GM21423 (cell line): ENCODE measurements at regions not wholly inside any gene's neighbourhood (a gene's known extent, or its start where the extent isn't known, plus 50 kb on each side); places are given as distances from the start of the nearest gene placed in this dataset.

ENCODE experiments used
- ATAC-seq: cut with Tn5 transposase; IDR thresholded peaks from one replicate; pipeline ENCODE4 v1.9.1; 2021; ENCODE audit warnings: mild to moderate bottlenecking, moderate library complexity; ENCODE audit not compliant: unreplicated experiment

DNA sequence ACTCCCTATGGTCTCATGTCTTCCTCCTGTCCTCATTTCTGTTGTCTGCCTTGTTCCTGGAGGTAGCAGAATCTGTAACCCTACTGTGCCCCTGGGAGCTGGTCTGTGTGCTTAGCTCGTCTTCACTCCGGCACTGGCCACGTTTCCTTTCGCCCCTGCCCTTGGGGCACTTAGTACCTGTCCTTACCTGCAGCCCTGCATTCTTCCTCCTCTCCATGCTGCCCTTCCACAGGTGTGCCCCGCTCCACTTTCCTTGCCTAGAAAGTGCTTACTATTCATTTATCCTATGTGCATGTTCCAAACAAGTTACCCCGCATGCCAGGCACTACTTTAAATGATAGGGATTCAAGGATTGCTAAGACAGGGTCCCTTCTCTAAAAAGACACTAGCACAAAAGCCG is 199.9 kb upstream of the ZMIZ1 start:
- no peak for ATAC-seq

DNA sequence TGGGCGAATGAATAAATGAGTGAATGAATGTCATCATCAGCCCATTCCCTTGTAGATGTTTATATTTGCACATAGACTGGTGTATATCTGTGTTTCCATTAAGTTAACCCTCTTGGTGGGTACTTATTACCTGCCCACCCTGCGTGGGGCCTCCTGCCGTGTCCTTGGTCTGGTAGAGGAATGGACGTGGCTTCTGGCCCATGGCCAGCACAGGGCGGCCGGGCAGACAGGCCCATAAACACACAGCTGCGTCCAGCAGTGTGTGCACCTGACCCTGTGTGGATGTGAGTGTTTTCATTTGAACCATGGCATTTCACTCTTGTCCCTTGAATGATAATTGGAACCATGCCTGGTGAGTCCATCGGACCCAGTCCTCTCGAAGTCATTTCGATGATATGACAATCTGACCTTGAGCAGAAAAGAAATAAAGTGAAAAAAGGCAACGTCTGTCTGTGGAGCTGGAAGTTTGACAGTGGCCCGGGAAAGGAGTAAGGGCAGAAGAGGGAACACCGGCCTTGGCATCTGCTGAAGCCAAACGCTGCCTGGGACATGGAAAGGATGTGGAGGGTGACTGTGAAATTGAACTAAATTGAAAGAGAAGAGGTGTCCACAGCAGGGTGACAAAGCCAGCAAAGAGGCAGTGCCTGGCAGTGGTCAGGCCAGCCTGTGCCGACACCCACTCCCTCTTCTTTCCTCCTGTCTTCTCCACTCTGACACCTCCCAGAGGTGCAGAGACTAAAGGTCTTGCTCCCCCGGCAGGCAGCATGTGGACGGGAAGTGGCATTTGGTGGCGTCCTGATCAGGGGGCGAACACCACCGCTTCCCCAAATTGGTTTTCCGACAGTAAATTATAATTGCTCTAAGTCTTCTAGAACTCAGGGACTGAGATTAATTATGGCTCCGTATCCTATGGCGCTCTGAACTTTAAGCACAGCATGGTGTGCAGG is 199.0 kb upstream of the ZMIZ1 start:
- ATAC-seq: no peak

DNA sequence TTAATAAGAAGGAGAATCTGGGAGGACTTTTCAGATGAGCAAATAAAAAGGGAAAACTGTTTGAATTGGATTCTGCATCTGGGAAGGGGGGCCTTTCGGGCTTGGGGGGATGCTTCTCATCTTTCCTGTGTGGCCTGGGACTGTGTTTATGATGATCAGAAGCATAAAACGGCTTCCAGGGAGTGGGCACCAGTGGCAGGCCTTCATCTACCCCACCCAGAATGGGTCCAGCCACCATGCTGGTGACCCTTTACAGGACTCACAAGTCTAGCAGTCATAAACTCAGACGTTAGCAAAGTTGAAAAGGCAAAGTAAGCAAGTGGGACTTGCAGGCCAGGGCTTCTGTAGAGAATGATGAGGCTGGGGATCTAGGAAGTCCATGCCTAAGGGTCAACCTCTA is 198.3 kb upstream of the ZMIZ1 start:
- no peak for ATAC-seq

DNA sequence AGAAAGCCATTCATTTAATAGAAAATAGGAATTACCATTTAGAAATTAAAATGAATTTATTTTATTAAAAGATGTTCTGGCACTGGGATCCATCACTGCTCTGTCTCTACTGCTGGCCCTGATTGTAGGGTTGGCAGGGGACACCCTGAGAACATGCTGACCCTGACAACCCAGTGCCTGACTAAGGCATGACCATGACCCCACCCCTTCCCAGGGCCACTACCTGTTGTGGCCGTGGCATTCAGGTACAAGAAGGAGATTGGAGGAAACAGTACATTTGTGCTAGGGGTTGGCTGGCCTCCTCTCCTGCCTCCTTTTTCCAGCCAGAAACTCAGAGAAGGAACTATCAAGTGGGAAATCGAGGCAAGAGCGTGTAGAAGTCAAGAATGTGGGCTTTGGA is 197.0 kb upstream of the ZMIZ1 start:
- ATAC-seq: no peak

DNA sequence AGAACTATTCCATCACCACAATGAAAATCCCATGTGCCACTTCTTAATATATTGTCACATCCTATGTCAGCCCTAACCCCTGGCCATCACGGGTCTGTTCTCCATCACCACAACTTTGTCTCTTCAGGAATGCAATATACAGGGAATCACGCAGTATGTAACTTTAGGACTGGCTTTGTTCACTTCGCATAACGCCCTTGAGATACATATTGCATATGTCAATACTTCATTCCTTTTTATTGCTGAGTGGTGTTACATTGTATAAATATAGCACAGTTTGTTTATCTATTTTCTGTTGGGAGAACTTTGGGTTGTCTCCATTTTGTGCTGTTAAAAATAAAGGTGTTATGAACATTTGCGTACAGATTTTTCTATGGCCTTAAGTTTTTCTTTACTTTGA is 195.4 kb upstream of the ZMIZ1 start:
- no peak for ATAC-seq

DNA sequence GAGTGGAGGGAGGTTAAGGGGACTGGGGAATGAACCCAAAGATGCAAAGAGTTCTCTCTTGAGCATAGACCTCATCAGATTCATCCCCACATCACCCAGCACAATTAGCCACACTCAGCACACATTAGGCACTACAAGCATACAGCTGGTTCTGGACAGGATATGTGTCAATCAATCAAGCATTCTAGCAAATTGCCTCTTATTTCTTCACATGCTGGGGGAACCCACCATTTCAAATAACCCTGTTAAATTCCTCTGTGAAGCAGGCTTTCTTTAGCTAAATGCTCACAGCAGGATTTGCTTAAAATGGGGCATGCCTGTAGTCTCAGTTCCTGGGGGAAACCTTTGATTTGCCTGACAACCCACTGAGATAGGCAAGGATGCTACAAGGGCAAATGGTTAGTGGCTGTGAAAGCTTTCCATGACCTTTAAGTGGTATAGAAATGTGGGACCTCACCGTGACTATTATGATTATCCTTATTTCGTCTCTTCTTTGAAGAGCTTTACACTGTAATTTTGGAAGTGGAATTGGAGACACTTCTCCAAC is 193.4 kb upstream of the ZMIZ1 start:
- no peak for ATAC-seq

DNA sequence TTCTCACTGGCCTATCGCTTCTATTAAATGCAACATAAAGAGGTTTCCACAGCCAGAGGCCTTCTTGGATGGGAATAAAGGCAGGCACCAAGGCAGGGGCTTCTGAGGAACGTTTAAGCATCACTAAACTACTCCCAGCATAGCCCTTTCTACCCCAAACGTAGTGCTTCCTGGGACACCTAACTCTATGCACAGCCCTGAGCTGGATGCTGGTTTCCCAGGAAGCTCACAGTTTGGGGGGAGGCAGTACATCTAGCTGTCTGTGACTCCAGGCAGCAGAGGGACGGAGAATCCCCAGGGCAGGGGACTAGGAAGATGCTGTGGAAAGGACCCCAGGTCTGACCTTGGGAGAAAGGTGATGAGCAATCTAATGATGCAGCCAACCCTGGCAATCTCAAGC is 192.8 kb upstream of the ZMIZ1 start:
- ATAC-seq: no peak

DNA sequence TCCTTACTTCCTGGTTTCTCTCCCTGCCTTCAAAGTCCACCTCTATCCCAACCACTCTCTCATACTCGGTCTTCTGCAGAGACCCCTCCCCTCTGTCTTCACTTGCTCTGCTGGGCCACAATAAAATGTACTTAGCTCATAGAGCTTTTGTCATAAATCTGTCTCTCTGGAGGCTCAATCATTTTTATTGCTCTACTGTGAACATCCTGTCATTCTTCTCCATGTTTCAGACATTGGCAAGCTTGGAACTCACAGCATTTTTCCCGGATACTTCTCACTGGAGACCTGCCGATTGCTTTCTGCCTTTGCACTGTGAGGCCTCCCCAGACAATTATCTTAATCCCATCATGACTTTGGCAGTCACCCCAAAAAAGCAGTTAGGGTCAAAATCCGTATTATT is 192.3 kb upstream of the ZMIZ1 start:
- no peak for ATAC-seq

DNA sequence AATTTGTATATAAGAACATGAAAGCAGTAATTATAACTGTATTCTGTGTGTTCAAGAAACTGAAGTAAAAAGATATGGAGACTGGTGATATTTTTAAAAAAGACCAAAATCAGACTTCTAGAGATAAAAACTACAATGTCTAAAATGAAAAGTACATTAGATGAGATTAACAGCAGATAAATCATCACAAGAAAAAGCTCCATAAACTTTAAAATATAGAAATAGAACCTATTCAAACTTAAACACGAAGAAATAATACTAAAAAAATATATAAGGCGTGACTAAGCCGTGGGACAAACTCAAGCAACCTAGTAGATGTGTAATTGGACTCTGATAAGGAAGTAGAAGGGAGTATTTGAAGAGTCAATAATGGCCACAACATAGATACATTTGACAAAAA is 189.1 kb upstream of the ZMIZ1 start:
- no peak for ATAC-seq

DNA sequence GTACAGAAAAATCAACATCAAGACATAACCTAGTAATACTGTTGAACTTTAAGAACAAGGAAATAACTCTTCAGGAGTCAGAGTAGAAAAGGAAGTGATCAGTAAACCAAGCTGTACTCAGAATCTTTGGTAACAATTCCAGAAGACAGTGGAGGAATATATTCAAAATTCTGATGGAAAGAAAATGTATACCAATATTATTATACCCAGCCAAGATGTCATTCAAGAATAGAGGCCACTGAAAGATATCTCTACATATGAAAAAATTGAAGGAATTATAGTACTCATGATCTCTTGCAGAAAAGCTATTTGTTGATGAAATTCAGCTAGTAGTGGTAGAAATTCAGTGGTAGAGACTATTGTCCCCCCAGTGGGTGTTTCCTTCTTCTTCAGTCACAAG is 182.6 kb upstream of the ZMIZ1 start:
- ATAC-seq: no peak

DNA sequence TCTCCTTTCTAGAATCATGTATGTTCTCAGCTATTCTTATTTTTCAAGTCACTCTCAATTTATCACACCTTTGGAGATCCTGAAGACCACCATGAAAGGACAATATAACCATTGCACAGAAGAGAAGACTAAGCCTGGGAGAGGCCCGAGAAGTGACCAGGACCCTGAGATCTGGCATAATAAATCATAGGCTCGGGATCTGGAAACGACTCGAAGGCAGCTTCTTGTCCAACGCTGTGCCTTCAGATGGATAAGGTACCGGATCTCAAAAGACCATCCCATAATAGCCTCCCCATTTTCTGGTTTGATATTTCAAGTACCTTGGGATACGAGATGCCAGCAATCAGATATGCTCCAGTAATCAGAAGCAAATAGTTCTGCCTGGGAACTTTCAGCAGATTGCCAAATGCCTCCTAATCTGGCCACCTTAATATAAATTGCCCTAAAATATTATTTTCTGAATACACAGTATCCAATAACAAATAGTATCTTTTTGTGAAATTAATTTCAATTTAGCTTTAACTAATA is 179.2 kb upstream of the ZMIZ1 start:
- no peak for ATAC-seq

DNA sequence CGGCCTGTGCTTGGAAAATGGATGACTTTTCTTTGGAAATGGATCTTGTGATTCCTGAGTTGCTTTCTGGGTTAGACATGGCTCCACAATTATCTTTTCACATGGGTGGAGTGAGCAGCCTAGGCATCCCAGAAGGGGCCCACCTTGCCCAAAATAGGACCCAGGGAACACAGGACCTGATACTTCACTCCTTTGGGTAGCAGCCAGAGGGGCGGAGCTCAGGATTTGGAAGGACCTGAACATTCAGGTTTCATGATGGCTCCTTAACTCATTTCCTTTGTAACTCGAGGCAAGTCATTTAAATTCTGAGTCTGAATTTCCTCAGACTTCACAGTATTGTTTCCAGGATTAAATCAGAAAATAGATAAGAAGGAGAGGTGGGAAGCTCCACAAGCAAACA is 178.3 kb upstream of the ZMIZ1 start:
- ATAC-seq: no peak

DNA sequence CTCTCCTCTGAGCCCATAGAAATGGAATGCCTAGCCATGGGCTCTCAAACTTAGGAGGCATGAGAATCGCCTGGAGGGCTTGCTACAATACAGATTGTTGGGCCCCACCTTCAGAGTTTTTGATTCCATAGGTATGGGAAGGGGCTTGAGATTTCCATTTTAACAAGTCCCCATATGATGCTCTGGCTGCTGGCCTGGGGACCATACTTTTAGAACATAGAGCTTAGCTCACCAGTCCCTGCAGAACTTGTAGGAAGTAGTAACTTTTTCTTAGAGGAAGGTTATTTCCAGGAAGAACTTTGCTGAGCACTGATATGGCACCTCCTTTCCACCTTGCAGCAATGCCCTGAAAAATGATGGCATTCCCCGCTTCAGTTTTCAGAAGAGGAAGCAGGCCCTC is 177.0 kb upstream of the ZMIZ1 start:
- no peak for ATAC-seq

DNA sequence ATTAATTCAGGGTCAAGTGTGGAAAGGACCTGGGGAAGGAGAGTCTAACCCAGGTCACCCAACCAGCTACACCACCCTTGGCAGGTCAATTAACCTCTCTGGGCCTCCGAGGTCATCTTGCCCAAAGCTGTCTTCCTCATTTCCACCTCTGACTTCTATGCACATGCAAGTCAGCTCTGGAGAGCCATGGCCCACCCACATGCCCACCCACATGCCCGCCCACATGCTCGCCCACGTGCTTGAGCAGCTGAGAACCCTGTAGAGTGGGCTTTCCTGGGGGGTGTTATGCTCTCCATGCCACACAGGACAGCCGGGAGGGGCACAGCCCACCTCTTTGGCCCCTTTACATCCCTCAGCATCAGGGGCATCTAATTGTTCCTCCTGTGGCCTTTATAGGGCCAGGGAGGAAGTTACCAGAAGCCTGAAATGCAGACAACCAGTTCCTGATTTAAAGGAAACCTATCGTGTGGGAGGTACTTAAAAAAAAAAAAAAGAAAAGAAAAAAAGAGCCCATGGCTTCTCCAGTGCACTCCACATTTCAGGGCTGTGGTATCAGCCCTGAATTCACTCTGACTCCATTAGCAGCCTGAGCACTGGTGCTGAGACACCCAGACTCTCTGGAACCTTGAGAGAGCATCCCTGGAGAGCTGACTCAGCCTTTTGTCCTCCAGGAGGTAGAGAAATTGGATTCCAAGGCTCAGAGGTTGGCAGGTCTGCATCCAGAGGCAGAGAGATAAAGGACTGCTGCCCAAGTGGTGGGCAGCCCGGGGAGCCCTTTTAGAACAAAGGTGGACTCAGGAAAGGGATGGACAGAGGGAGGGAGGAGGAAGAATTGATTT is 176.2 kb upstream of the ZMIZ1 start:
- ATAC-seq: no peak

DNA sequence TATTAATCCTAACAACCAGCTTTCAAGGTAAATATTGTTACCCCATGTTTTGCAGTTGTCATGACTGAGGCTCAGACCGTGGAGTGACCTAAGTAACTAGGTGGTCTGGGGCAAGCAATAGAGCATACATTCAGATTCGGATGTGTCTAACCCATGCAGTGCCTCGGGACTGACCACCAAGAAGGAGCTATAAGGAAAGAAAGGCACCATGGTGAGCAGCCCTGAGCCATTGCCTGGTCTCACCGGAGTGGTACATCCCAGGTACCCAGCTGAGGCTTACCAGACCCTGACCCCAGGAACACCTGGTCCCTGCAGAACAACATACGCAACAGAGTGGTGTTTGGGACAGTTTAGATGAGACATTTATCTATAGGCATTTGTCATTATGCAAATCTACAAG is 175.5 kb upstream of the ZMIZ1 start:
- ATAC-seq: no peak

DNA sequence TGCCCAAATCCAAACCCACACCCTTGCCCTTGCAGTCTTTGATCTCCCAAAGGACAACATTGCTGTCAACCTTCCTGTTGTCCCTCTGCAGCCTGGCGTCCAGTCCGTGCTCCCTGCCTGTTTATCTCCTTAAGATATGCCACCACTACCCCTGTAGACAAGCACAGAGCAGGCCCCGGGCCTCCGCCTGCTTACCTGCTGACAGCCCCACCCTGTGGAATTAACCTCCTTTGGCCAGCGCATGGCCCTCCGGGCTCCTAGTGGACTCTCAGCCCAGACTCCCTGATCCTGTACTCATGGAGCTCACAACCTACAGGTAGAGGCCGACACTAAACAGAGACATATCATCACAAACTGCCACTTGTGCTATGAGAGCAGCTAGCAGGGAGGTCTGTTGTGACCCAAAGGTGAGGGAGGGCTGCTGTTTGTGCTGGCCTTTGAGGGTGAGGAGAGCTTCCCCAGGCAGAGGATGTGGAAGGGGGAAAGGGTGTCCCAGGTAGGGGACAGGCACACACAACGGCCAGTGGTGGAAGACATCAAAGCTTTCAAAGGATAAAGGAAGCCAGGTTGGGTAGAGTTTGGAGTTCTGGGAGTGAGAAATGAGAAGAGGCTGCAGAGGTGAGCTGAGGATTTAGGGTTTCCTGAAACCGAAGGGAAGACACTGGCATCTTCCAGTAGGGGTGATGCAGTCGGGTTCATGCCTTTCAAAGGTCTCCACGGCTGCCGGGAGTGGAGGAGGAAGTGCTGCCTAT is 174.5 kb upstream of the ZMIZ1 start:
- ATAC-seq: no peak

DNA sequence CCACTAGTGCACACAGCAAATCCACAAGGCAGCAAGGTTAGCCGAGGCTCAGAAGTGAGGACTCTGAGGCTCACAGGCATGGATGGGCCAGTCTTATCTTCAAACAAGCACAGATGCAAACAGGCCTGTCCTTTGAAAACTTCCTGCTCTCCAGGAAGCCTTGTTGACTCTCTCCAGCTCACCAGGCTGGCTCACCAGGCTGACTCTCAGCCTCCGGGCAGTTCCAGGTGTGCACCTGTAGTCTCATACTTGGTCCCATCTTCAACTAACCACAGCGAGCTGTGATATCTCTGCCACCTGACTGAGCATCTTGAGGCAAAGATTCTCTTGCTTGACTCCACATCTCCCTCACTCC is 173.9 kb upstream of the ZMIZ1 start:
- ATAC-seq: no peak

DNA sequence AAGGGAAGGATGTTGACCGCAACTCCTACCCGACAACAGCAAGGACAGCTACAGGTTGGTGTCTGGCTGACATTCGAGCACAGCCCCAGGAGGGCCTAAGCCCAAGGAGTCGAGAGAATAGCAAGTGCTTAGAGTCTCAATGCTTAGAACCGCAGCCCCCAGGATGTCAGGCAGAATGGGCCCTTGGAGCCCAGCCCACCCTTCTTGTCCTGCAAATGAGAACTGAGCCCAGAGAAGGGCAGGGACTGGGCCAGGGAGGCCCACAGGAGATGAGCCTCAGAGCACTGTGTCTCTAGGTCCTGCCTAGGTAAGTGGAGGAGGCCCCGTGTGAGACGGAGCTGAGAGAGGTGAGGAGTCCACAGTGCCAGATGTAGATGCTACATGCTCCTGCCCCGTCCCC is 173.3 kb upstream of the ZMIZ1 start:
- no peak for ATAC-seq

DNA sequence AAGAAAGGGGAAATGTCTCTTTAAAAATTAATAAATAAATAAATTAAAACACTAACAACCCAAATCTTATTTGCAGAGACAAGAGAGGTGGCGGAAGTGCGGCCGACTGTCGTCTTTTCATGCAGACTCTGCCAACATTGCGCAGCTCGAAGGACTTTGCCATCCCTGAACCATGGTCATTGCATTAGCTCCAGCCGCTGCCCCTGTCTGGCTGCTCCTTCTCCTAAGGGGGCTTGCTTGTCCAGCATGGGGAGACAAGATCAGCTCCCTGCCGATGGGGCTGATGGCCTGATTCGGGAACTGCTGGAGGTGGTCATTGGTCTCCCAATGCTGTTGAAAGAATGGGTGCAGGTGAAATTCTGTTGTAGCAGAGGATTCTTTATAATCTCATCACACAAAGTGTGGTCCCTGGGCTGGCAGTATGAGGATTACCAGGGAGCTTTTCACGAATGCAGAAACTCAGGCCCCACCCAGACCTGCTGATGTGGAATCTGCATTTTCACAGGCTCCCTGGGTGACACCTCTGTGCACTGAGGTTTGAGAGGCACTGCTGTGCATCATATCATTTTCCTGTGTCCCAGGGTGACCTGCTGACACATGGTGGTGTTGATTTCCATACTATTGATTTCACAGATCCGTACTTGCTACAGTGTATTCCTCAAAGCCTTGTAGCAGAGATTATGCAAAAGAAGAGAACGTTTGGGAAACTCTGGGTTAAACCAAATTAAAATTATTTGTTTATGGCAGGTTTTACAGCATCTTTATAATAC is 172.4 kb upstream of the ZMIZ1 start:
- ATAC-seq: no peak
